HG03565 (cell line): ENCODE measurements at regions not wholly inside any gene's neighbourhood (a gene's known extent, or its start where the extent isn't known, plus 50 kb on each side); places are given as distances from the start of the nearest gene placed in this dataset.

ENCODE experiments used
- ATAC-seq: cut with Tn5 transposase; IDR thresholded peaks from one replicate; pipeline ENCODE4 v1.9.1; 2021; ENCODE audit warnings: mild to moderate bottlenecking, moderate library complexity; ENCODE audit not compliant: unreplicated experiment

DNA sequence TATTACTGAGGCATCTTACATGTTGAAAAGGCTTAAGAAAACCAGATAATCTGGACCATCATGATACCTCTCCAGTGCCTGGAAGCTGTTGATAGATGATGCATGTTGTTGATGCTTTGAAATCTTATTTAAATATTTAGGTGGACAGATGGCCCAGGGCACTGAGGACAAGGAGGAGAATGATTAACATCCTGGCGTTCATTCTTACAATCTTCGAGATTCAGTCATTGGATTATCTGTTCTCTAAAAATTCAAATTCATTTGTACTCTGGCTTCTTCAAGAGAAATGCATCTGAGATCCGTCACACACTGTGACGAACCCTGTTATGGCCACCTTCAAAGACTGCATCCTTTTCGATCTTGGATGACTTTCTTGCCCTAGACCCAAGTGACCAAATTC, 121.3 kb upstream of the IGF1 start:
- no peak for ATAC-seq

GRCh38 chr12:102596687-102597086, 116.3 kb upstream of the IGF1 start:
- no peak for ATAC-seq

DNA sequence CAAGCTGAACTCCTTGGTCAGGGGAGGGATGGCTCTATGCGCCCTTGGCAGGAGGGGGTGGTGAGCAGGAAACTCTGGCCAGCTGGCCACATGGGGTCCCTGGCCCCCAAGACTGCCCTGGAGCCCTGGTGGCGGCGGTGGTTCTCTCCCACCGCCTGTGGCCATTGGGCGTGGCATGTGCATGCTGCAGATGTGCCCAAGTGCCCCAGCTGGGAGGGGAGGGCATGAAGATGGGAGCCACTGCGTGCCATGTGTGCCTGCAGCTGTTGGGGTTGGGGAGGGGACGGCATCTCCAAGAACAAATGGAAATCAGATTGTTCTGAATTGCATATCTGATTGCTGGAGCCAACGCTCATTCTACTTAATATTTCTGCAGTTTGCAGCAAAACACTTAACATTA, 115.7 kb upstream of the IGF1 start:
- no peak for ATAC-seq

- no peak for ATAC-seq
These were observed 115.0 kb upstream of the IGF1 start for GRCh38 chr12:102595315-102595714.

DNA sequence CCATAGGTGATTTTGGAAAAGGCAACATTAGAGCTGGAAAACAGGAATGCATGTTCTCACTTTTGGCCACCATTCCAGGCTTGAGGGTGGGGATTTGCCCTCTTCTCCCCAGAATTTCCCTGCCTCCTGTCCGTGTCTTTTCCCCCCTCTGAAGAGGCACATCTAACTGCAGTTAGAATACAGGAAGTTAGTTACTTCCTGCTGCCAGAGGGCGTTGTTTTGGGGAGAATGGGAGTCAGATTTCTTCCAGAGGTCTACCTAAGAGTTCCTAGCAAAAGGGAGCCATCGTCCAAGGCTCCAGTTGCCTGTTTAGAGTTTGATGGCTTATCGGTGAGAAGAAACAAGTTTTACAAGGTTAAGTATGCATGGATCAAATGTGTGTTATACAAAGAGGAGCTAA, 112.8 kb upstream of the IGF1 start:
- ATAC-seq: no peak

- no peak for ATAC-seq
These were observed 111.8 kb upstream of the IGF1 start for GRCh38 chr12:102592134-102592533.

DNA sequence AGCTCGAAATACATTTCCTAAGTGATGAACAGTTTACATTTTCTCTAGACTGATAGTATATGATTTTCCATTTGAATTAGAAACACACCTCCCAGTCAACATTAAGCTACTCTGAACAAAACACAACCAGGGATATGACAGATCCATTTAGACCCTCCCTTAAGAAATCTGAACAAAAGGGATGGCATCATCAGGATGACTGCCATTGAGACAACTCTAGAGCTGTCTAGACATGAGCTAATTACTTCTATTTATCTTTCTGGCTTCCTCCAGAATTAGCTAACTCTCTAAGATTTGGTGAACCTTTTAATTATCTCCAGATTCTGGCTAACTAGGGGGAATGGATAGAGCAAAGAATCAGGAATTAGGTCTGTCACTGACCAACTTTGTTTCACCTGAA, 92.9 kb upstream of the IGF1 start:
- ATAC-seq: no peak

DNA sequence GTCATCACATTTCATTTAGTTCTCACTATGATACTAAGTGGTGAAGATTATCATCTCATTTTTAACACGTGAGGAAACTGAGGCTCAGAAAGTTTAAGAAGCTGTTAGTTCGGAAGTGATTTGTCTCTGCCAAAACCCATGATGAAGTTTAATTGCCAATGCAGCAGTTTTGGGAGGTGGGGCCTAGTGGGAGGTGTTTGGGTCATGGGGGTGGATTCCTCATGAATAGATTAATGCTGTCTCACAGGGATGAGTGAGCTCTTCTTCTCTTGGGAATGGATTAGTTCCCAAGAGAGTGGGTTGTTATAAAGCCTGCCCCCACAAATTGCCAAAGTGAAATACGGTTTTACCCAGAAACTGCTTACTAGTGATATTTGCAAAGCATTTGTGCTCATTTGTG, 91.5 kb upstream of the IGF1 start:
- ATAC-seq: no peak

- no peak for ATAC-seq
These were observed 89.9 kb upstream of the IGF1 start for GRCh38 chr12:102570256-102570655.

GRCh38 chr12:102569803-102570202, 89.4 kb upstream of the IGF1 start:
- no peak for ATAC-seq

- no peak for ATAC-seq
These were observed 87.9 kb upstream of the IGF1 start for GRCh38 chr12:102568276-102568675.

DNA sequence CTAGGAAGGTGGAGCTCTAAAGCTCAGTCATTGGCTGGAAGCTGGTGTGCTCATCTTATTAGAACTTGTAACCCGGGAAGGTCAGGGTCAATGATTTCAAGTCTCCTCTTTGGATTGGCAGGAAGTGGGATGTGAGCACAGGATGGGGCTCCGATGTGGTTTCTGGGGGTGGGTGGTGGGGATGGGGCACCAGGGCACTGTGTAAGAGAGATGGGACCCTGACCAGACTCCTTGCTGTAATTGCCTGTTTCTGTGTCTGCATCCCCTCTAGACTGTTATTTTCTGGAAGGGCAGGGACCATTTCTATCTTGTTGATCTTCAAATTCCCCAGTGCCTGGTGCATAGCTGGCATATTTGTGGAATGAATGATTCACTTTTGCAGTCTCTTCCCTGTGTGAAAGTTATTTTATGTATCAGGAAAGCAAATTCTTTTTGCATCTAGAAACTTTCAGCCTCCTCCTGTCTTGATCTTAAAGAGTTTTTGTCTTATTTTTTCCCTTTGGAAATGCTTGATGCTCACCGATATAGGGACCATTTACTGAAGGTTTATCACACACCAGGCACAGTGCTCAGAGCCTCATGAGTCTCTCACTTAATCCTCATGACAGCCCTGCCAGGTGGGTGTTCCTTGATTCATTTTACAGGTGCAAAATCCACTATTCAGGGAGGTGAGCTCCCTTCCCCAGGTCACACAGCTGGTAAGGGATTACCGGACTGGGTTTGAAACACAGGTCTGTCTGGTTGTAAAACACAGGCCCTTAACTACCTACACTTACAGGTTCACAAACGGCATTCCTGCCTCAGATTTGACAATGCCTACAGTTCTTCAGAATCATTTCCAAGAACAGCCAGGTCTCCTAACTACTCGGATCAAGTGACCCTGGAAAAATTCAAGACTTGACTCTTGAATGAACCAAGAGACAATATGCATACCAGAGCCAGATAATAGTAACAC, 86.9 kb upstream of the IGF1 start:
- ATAC-seq: no peak

DNA sequence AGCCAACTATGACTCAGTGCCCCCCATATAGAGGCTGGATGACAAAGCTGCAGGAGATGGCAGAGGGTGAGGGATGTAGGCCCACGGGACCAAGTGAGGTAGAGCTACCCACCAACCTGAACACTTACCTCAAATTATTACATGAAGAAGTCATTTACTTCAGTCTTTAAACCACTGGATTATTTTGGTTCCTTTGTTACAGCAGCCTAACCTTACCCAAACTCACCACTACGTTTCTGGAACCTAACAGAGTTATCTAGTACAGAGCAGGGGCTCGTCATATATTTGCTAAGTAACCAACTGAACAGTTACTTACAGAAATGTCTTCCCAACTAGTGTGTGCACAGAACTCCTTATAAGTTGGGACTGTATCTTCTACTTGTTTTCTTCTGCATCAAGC, 85.2 kb upstream of the IGF1 start:
- ATAC-seq: no peak

GRCh38 chr12:102564026-102564425, 83.7 kb upstream of the IGF1 start:
- ATAC-seq: no peak

DNA sequence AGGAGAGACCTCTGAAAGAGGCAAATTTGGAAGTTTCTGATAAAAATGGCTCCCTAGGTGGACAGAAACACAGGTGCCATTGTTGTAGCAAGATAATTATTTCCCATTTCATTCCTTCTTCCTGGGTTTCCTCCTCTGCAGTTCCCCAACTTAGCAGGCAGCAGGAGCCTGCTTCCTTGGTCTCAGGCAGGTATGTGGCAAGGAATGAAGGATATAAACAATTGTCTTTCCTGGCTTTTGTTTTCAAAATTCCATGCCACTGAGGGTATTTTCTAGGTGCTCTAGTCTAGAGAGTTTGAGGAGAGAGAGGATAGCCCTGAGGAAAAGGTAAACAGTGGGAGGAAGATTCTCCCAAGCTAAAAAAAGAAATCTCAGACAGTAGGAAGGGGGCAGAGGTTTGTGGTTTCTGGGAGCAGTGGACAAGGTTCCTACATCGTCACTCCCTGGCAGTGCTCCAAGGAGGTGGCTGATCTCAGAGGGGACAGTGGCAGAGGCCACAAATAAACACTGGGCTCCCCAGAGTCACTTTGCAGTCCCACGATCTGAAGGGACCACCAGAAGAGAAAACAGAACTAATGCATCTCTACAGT, 82.6 kb upstream of the IGF1 start:
- no peak for ATAC-seq

- ATAC-seq: no peak
These were observed 70.8 kb upstream of the IGF1 start for GRCh38 chr12:102551186-102551585.

DNA sequence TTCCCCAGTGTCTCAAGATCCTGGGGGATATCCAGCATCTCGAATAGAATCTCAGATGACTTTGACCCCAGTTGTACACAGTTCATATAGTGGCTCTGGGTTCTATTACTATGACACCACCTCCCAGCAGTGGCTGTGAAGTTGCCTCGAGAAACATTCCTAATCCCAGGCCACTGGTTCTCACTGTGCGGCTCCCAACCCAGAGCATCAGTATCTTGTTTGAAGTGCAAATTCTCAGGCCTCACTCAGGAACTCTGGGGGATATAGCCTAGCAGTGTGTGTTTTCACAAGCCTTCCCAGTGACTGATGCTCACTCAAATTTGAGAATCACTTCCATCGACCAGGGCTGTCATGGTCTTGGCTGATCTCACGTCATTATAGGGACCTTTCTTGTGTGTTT, 69.3 kb upstream of the IGF1 start:
- no peak for ATAC-seq

DNA sequence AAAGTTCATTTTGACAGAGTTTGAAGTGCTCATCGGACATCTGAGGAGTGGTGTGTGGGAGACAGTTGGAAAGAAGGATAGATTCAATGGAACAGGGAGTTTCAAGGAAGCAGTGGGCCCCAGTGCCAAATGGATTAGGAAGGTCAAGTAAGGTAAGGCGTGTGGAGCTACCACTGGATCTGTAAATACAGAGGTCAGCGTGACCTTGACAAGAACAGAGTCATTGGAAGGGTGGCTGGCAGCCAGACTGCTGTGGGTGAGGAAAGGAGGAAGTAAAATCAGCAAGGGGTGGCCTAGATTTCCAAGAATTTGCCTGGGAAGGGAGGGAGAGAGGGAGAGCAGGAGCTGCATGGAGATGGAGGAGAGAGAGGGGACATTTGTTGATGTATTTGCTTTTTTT, 68.2 kb upstream of the IGF1 start:
- no peak for ATAC-seq

DNA sequence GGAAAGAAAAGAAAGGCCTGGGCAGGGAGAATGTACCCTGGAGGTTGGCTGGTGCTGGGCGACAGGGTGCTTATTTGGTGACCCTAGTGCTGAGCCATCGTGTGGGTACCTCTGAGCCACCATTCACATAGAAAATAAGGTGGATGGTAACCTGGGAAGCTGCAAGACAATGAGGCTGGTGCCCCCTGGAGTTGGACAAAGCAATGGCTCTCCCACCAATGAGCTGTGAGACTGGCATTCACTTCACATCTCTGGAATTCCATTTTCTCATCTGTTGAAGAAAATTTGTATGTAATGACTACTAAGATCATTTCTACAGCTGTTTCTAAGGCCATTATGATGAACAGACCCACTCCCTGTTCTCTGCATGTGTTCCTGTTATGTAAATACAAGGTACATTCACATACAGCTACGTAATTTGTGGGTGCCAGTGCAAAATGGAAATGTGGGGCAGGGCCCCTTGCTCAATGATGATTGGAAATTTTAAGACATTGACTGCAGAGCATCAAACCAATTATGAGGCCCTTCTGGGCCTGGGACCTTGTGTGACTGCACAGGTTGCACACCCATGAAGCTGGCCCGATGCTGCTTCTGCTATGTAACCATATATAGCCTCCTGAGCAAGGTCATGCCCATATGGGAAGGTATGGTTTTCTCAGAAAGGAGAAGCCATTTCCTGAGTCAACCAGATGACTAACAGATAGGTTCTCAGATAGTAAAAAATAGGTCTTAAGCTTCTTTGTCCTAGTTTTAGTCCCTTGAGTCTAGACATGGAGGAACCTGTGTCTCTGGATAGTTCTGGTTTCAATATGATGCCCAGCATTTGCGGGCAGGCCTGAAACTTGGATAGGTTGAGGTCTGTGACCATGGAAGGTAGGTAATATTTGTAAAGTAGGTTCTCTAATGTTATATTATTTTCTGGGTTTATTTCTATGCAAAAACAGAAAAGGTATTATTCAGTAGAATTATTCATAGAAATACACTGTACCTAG, 63.4 kb upstream of the IGF1 start:
- no peak for ATAC-seq

GRCh38 chr12:102542816-102543440, 62.6 kb upstream of the IGF1 start:
- no peak for ATAC-seq
